GM13976 (cell line): ENCODE measurements at regions not wholly inside any gene's neighbourhood (a gene's known extent, or its start where the extent isn't known, plus 50 kb on each side); places are given as distances from the start of the nearest gene placed in this dataset.

Experiments used
- DNase-seq: peaks from one replicate; pipeline ENCODE4 v3.0.0; 2012; ENCODE audit warnings: low spot score
- CTCF ChIP-seq: IDR thresholded peaks from 2 replicates; pipeline ENCODE4 v1.5.1; 2012; ENCODE audit warnings: borderline replicate concordance, mild to moderate bottlenecking; ENCODE audit not compliant: insufficient read depth; ENCODE audit errors: extremely low read depth, missing control alignments, control extremely low read depth
- in situ Hi-C: fragments of 300-500 bp; cut with MboI; formaldehyde crosslinking; loops from one replicate; pipeline ENCODE4 v1.12.0; 2022; ENCODE audit warnings: low sequenced_read_pairs, mixed read lengths, inconsistent platforms; ENCODE audit not compliant: unreplicated experiment

GRCh38 chr13:108427355-108427754, 157.8 kb downstream of the TNFSF13B start:
- in situ Hi-C loops, result no loop called here
- no peak for DNase-seq
- TF ChIP-seq CTCF, result no peak

- DNase-seq, result no peak
- no peak for TF ChIP-seq CTCF
- in situ Hi-C loops, result no loop called here
These were observed 159.2 kb downstream of the TNFSF13B start for GRCh38 chr13:108428691-108429090.

- TF ChIP-seq CTCF, result no peak
- DNase-seq, result no peak
These were observed 164.6 kb downstream of the TNFSF13B start for GRCh38 chr13:108433976-108434755.

GRCh38 chr13:108435393-108436149, 166.1 kb downstream of the TNFSF13B start:
- DNase-seq, result no peak
- in situ Hi-C loops, result no loop called here
- TF ChIP-seq CTCF, result no peak

More at GRCh38 chr13:108433976-108434755, 164.6 kb downstream of the TNFSF13B start:
- in situ Hi-C loops, result no loop called here

- no peak for DNase-seq
- no peak for TF ChIP-seq CTCF
- in situ Hi-C loops, result no loop called here
These were observed 168.0 kb downstream of the TNFSF13B start for GRCh38 chr13:108437496-108437895.

- in situ Hi-C loops, result no loop called here
- no peak for TF ChIP-seq CTCF
These were observed 170.0 kb downstream of the TNFSF13B start for GRCh38 chr13:108439556-108439955.

More at GRCh38 chr13:108439556-108439955, 170.0 kb downstream of the TNFSF13B start:
- no peak for DNase-seq
